ENCODE measurements at regions not wholly inside any gene's neighbourhood (a gene's known extent, or its start where the extent isn't known, plus 50 kb on each side); places are given as distances from the start of the nearest gene placed in this dataset.
"Not testable (repeated sequence)": the region's sequence is repeated elsewhere in the genome, so short reads cannot be mapped to it uniquely, and the experiment has no call there.

GRCh38 chr18:10604182-10604581 is 78.4 kb downstream of the NAPG start:
- no peak for DNase-seq (ENCODE audit: low read depth)

DNA sequence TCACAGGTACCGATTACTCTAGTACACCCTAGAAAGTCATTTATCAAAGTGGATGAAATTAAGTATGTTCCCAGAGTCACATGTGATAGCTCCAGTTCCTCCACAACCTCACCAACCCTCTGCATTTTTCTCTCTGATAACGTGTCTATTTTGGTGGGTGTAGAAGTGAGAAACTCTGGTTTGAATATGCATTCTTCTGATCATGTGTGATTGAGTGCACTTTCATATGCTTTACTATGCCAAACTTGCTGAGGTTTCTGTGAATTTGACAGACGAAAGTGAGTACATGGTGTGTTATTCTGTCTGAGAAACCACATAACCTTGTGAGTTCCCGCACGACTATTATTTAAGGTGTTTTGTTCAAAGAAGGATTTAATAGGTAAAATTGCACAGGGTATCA is 81.1 kb downstream of the NAPG start:
- DNase-seq (ENCODE audit: low read depth): not testable (repeated sequence)

DNA sequence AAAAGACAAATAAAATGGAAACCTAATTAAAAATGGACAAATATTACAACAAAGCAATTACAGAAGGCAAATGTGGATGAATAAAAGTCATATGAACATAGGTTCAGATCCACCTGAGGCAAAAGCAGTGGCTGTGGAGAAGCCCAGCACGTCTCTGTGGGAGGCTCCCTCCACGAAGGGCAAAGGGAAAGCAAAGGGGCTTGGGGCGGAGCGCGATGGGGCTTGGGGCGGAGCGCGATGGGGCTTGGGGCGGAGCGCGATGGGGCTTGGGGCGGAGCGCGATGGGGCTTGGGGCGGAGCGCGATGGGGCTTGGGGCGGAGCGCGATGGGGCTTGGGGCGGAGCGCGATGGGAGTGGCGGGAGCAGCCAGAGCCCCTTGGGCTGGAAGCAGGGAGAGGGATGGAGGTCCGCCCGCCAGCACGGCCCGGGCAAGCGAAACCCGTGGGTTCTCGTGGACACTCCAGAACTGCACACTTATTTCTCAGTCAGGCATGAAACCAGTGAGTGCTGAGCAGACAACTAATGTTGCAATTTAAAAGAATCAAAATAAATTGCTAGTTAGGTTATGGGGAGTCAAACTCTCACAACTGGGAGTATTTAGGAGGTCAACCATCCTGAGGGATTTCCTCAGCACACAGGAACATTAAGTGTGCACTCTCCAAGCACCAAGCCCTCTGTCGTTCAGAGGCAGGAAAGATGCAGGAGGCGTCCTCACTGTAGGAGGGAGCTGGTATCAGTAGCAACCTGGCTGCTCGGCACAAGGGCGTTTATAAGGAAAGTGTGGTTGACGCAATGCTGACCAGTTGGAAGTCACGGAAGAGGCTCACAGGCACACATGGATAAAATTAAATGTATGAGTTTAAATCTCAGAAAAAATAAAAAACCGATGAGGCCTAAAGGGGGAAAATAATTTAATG is 81.8 kb downstream of the NAPG start:
- not testable (repeated sequence) for DNase-seq (ENCODE audit: low read depth)

GRCh38 chr18:10608450-10608849 is 82.6 kb downstream of the NAPG start:
- DNase-seq (ENCODE audit: low read depth): not testable (repeated sequence)

- DNase-seq (ENCODE audit: low read depth): not testable (repeated sequence)
Observed at GRCh38 chr18:10609046-10609445, 83.2 kb downstream of the NAPG start.

DNA sequence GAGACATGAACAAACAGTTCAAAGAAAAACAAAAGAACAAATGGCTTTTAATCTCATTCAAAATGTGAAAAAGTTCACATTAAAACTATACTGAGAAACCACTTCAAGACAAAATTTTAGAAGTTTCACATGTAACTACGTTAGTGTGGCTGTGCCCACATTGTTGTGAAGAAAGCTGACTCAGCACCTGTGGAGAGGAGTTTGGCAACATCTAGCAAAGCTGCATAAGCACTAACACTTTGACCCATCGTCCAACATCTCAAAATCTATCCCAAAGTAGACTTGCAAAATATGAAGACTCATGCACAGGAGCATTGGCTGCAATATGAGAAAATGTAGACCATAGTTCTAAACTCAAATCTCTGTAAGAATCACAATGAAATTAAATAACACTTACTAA is 87.4 kb downstream of the NAPG start:
- not testable (repeated sequence) for DNase-seq (ENCODE audit: low read depth)

DNA sequence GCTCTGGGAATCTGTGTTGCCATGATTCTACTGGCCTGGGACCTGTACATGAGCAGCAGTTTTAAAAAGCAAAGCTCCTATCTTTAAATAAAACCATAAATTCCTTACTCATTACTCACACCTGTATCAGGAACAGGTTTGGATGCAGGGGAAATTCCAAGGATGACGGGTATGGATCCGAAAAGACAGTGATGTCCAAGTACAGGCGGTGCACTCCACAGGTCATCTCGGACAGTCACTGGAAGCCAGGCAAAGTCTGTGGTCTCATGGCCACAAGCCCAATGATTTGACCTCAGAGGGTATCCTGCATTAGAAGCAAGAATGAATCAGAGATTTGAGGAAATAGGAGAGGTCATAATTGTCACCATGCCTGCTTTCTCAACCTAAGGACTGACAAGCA is 90.9 kb downstream of the NAPG start:
- peak; percentile 41 for DNase-seq (ENCODE audit: low read depth)

GRCh38 chr18:10618797-10619196 is 93.0 kb downstream of the NAPG start:
- not testable (repeated sequence) for DNase-seq (ENCODE audit: low read depth)

GRCh38 chr18:10619280-10619679 is 93.5 kb downstream of the NAPG start:
- DNase-seq (ENCODE audit: low read depth): not testable (repeated sequence)

DNA sequence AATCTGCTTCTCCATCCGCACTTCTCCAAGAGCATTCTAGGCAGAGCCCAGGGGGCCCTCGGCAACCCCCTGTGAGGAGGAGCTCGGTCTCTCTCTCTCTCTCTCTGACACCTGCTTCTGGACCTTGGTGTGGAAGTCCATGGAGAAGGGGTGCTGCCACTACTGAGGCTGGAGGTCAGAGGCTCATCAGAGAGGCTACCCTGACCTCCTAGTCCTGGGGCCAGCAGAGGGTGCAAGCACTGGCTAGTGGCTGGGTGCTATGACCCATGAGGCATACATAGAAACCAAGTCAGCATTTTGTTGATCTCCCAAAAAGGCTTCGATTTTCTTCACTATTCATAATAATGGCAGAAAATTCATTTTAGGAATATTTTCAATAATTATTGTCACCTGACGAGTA is 94.0 kb downstream of the NAPG start:
- not testable (repeated sequence) for DNase-seq (ENCODE audit: low read depth)
